OCI-LY7 (cell line): ENCODE measurements at regions not wholly inside any gene's neighbourhood (a gene's known extent, or its start where the extent isn't known, plus 50 kb on each side); places are given as distances from the start of the nearest gene placed in this dataset.

Experiments used
- BruUV-seq: library from RNA; stranded (reverse); fragments of 400-500 nt; replicated peaks from 2 replicates; lab custom pipeline; 2021; lab: Mats Ljungman, UMichigan
- CTCF ChIA-PET: fragments of 300-600 bp; sonication (Branson Sonifier 250); formaldehyde crosslinking; loops from one replicate; lab custom pipeline; 2022; ENCODE audit warnings: antibody characterized with exemption; ENCODE audit not compliant: unreplicated experiment; lab: Charles Lee
- POLR2A ChIA-PET: fragments of 300-600 bp; sonication (Branson Sonifier 250); formaldehyde crosslinking; loops from one replicate; lab custom pipeline; 2022; ENCODE audit warnings: antibody characterized with exemption; lab: Charles Lee
- DNase-seq: peaks from one replicate; pipeline ENCODE4 v3.0.0-alpha.2; 2015; ENCODE audit warnings: low spot score
- H2AFZ ChIP-seq: fragments of 200-600 bp; sonication (generic), shearing (Covaris generic); 2 replicates; pipeline ENCODE4 v1.6.1; 2014; ENCODE audit warnings: mild to moderate bottlenecking, antibody characterized with exemption, low read length, moderate library complexity
- H3K27ac ChIP-seq: fragments of 200-600 bp; sonication (generic); 2 replicates; pipeline ENCODE4 v1.5.1; 2014; ENCODE audit warnings: mixed run types, low read depth, mild to moderate bottlenecking, moderate library complexity, low read length, inconsistent platforms; ENCODE audit not compliant: poor library complexity, severe bottlenecking
- H3K36me3 ChIP-seq: fragments of 200-600 bp; sonication (generic); 2 replicates; pipeline ENCODE4 v1.6.1; 2014; ENCODE audit warnings: mild to moderate bottlenecking, antibody characterized with exemption, low read length, moderate library complexity, mixed read lengths; ENCODE audit not compliant: insufficient read depth
- H3K4me1 ChIP-seq: fragments of 200-600 bp; sonication (generic); 2 replicates; pipeline ENCODE4 v1.5.1; 2014; ENCODE audit warnings: mild to moderate bottlenecking, low read length; ENCODE audit not compliant: insufficient read depth, poor library complexity, severe bottlenecking
- H3K4me2 ChIP-seq: fragments of 200-600 bp; sonication (generic); 2 replicates; pipeline ENCODE4 v1.6.1; 2014; ENCODE audit warnings: mild to moderate bottlenecking, low read length
- H3K4me3 ChIP-seq: fragments of 200-600 bp; sonication (generic); 2 replicates; pipeline ENCODE4 v1.5.1; 2014; ENCODE audit warnings: mild to moderate bottlenecking, low read depth, low read length; ENCODE audit not compliant: poor library complexity, severe bottlenecking
- H3K79me2 ChIP-seq: fragments of 200-600 bp; sonication (generic); 2 replicates; pipeline ENCODE4 v1.6.1; 2016; ENCODE audit warnings: low read depth, mild to moderate bottlenecking, low read length, moderate library complexity, mixed read lengths; ENCODE audit not compliant: insufficient read depth
- H3K9me2 ChIP-seq: fragments of 200-600 bp; sonication (generic); 2 replicates; pipeline ENCODE4 v1.6.1; 2016; ENCODE audit warnings: mild to moderate bottlenecking, low read length, mixed read lengths; ENCODE audit not compliant: insufficient read depth
- H3K9me3 ChIP-seq: fragments of 200-600 bp; sonication (generic); 2 replicates; pipeline ENCODE4 v1.6.1; 2014; ENCODE audit warnings: mild to moderate bottlenecking, mixed run types, low read length, mixed read lengths
- H4K20me1 ChIP-seq: fragments of 200-600 bp; sonication (generic); 2 replicates; pipeline ENCODE4 v1.6.1; 2014; ENCODE audit warnings: mild to moderate bottlenecking, antibody characterized with exemption, low read length, moderate library complexity, mixed read lengths; ENCODE audit not compliant: insufficient read depth
- CTCF ChIP-seq: fragments of 200-600 bp; sonication (generic); conservative IDR thresholded peaks from 2 replicates; pipeline ENCODE4 v1.5.1; 2014; ENCODE audit warnings: mild to moderate bottlenecking, antibody characterized with exemption, low read length, moderate library complexity, mixed read lengths
- EZH2phosphoT487 ChIP-seq: fragments of 200-600 bp; sonication (generic); IDR thresholded peaks from 2 replicates; pipeline ENCODE4 v1.6.1; 2018; ENCODE audit warnings: low read depth, borderline replicate concordance, mild to moderate bottlenecking, mixed run types, antibody characterized with exemption, low read length, moderate library complexity, mixed read lengths
- intact Hi-C: fragments of 100-400 bp; cut with micrococcal nuclease; formaldehyde crosslinking; loops from one replicate; pipeline ENCODE4 v1.10.0; 2022; ENCODE audit not compliant: unreplicated experiment

GRCh38 chr1:82226186-82226505, 425.4 kb downstream of the ADGRL2 start:
- CTCF ChIA-PET: no interaction called here
- no peak overlapping the region for H3K4me3 ChIP-seq

GRCh38 chr1:82225421-82226185, 424.9 kb downstream of the ADGRL2 start:
- POLR2A ChIA-PET: no interaction called here
- no peak for DNase-seq
- Histone ChIP-seq H3K36me3 (no peaks in the 10 kb centered on the region), H2AFZ (no peak overlapping the region), H3K27ac (no peak overlapping the region), H3K9me3 (no peaks in the 10 kb centered on the region), H4K20me1 (no peaks in the 10 kb centered on the region), H3K4me2 (no peak overlapping the region), H3K9me2 (no peaks in the 10 kb centered on the region), H3K4me3 (no peak overlapping the region), H3K4me1 (no peaks in the 10 kb centered on the region), H3K79me2 (no peaks in the 10 kb centered on the region)
- TF ChIP-seq CTCF (no peak), EZH2phosphoT487 (no peak)
- no TSS peak for BruUV-seq
- CTCF ChIA-PET: no interaction called here
- intact Hi-C loops: no loop called here

More at GRCh38 chr1:82226186-82226505, 425.4 kb downstream of the ADGRL2 start:
- TF ChIP-seq EZH2phosphoT487: no peak
- H3K79me2 ChIP-seq: no peaks in the 10 kb centered on the region
- H3K9me3 ChIP-seq: no peaks in the 10 kb centered on the region
- H3K4me1 ChIP-seq: no peaks in the 10 kb centered on the region
- no TSS peak for BruUV-seq
- H3K9me2 ChIP-seq: no peaks in the 10 kb centered on the region
- POLR2A ChIA-PET: no interaction called here
- H4K20me1 ChIP-seq: no peaks in the 10 kb centered on the region
- intact Hi-C loops: no loop called here
- H3K4me2 ChIP-seq: no peak overlapping the region
- no peak overlapping the region for H2AFZ ChIP-seq
- DNase-seq: no peak
- H3K36me3 ChIP-seq: no peaks in the 10 kb centered on the region
- no peak overlapping the region for H3K27ac ChIP-seq

- POLR2A ChIA-PET: interaction anchor here (1.2 kb wide), 1 partner anchor 15 kb away, joined by 3 read pairs; no protein-coding TSS in a partner anchor
- intact Hi-C loops: no loop called here
Observed at GRCh38 chr1:82223091-82223490, 422.4 kb downstream of the ADGRL2 start.

More at GRCh38 chr1:82223091-82223490, 422.4 kb downstream of the ADGRL2 start:
- H3K27ac ChIP-seq: no peak overlapping the region
- H3K9me3 ChIP-seq: no peaks in the 10 kb centered on the region
- H2AFZ ChIP-seq: no peak overlapping the region
- no peaks in the 10 kb centered on the region for H4K20me1 ChIP-seq
- no peak for DNase-seq
- BruUV-seq: no TSS peak
- no peaks in the 10 kb centered on the region for H3K36me3 ChIP-seq
- no peaks in the 10 kb centered on the region for H3K79me2 ChIP-seq
- H3K4me2 ChIP-seq: no peak overlapping the region
- CTCF ChIA-PET: no interaction called here
- no peaks in the 10 kb centered on the region for H3K9me2 ChIP-seq
- TF ChIP-seq EZH2phosphoT487 (no peak), CTCF (no peak)
- H3K4me3 ChIP-seq: no peak overlapping the region
- H3K4me1 ChIP-seq: no peaks in the 10 kb centered on the region
